Astrocyte (in vitro differentiated cells and primary cell): ENCODE measurements at regions not wholly inside any gene's neighbourhood (a gene's known extent, or its start where the extent isn't known, plus 50 kb on each side); places are given as distances from the start of the nearest gene placed in this dataset.

ENCODE experiments used
- DNase-seq: peaks from one replicate; pipeline ENCODE4 v3.0.0-alpha.2; 2010; ENCODE audit warnings: low read depth
- FAIRE-seq: peaks from 2 replicates; lab custom pipeline; 2011; peaks lifted over from hg19 to GRCh38; lab: Jason Lieb, UNC
- H2AFZ ChIP-seq: 2 replicates; pipeline ENCODE4 v1.6.0; 2012; ENCODE audit warnings: low read depth, low read length, inconsistent platforms
- H3K27ac ChIP-seq: 2 replicates; pipeline ENCODE4 v1.5.1; 2011; ENCODE audit warnings: low read depth, low read length, inconsistent platforms
- H3K27me3 ChIP-seq: 2 replicates; pipeline ENCODE4 v1.6.0; 2011; ENCODE audit warnings: low read length, inconsistent platforms; ENCODE audit not compliant: insufficient read depth
- H3K36me3 ChIP-seq: 2 replicates; pipeline ENCODE4 v1.5.1; 2011; ENCODE audit warnings: low read length, inconsistent platforms; ENCODE audit not compliant: insufficient read depth
- H3K4me1 ChIP-seq: 2 replicates; pipeline ENCODE4 v1.5.1; 2011; ENCODE audit warnings: low read length, inconsistent platforms; ENCODE audit not compliant: insufficient read depth
- H3K4me2 ChIP-seq: 2 replicates; pipeline ENCODE4 v1.6.0; 2012; ENCODE audit warnings: low read length, inconsistent platforms
- H3K4me3 ChIP-seq: 2 replicates; pipeline ENCODE4 v1.5.1; 2011; ENCODE audit warnings: low read depth, mild to moderate bottlenecking, low read length, inconsistent platforms; ENCODE audit not compliant: insufficient read depth
- H3K79me2 ChIP-seq: 2 replicates; pipeline ENCODE4 v1.6.0; 2012; ENCODE audit warnings: mild to moderate bottlenecking, low read length, inconsistent platforms; ENCODE audit not compliant: insufficient read depth
- H3K9ac ChIP-seq: 2 replicates; pipeline ENCODE4 v1.6.0; 2012; ENCODE audit warnings: mild to moderate bottlenecking, low read length, inconsistent platforms
- H3K9me3 ChIP-seq: 2 replicates; pipeline ENCODE4 v1.5.1; 2012; ENCODE audit warnings: low read depth, mild to moderate bottlenecking, low read length, inconsistent platforms; ENCODE audit not compliant: insufficient read depth
- H4K20me1 ChIP-seq: 2 replicates; pipeline ENCODE4 v1.6.0; 2012; ENCODE audit warnings: low read length, inconsistent platforms; ENCODE audit not compliant: insufficient read depth
- H3K27ac Mint-ChIP-seq: one replicate; pipeline ENCODE4 v1.8.0; 2021; ENCODE audit warnings: mild to moderate bottlenecking, mixed read lengths; ENCODE audit not compliant: unreplicated experiment
- H3K27me3 Mint-ChIP-seq: one replicate; pipeline ENCODE4 v1.8.0; 2021; ENCODE audit warnings: low read depth, mixed read lengths; ENCODE audit not compliant: unreplicated experiment
- H3K36me3 Mint-ChIP-seq: one replicate; pipeline ENCODE4 v1.8.0; 2021; ENCODE audit warnings: low read depth, mixed read lengths; ENCODE audit not compliant: unreplicated experiment
- H3K4me1 Mint-ChIP-seq: one replicate; pipeline ENCODE4 v1.8.0; 2021; ENCODE audit warnings: low read depth, mixed read lengths; ENCODE audit not compliant: unreplicated experiment
- H3K4me3 Mint-ChIP-seq: one replicate; pipeline ENCODE4 v1.8.0; 2021; ENCODE audit warnings: mild to moderate bottlenecking, moderate library complexity, mixed read lengths; ENCODE audit not compliant: unreplicated experiment
- H3K9me3 Mint-ChIP-seq: one replicate; pipeline ENCODE4 v1.8.0; 2021; ENCODE audit warnings: mild to moderate bottlenecking, mixed read lengths; ENCODE audit not compliant: unreplicated experiment
- EZH2 ChIP-seq: IDR thresholded peaks from 2 replicates; pipeline ENCODE4 v1.6.1; 2012; ENCODE audit warnings: mild to moderate bottlenecking, low read length, inconsistent platforms; ENCODE audit not compliant: insufficient read depth
- TF ChIP-seq, protein P1 (sequence below): IDR thresholded peaks from 2 replicates; pipeline ENCODE4 v1.5.1; 2011; ENCODE audit warnings: low read depth, mild to moderate bottlenecking, inconsistent platforms, low read length, moderate library complexity; ENCODE audit not compliant: insufficient read depth

DNA sequence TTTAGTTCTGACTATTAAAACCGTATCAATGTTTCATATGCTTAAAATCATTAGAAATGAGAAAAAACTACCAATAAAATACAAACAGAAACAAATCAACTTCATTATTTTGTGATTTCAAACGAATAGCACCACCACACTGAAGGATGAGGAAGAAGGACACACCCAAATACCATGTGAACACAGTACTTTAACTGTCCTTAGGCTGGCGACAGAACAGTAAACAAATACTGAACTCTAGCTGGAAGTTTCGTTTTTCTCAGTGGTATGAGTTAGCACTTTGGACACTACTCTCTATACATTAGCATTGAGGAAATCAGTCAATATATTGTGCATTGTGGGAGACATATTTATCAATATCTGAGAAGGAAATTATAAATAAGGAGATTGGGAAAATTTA, 202.4 kb upstream of the AGAP1 start:
- Histone ChIP-seq H3K4me2 (no peak overlapping the region), H2AFZ (no peak overlapping the region), H3K27me3 (peaks cover 32% of the 10 kb centered on the region), H4K20me1 (no peaks in the 10 kb centered on the region), H3K27ac (no peak overlapping the region), H3K9me3 (no peaks in the 10 kb centered on the region), H3K36me3 (no peaks in the 10 kb centered on the region), H3K79me2 (no peaks in the 10 kb centered on the region), H3K4me1 (no peaks in the 10 kb centered on the region), H3K9ac (no peak overlapping the region), H3K4me3 (no peak overlapping the region)
- no peaks in the 10 kb centered on the region for H3K9me3 Mint-ChIP-seq
- H3K36me3 Mint-ChIP-seq: no peaks in the 10 kb centered on the region
- TF ChIP-seq, protein P1, sequence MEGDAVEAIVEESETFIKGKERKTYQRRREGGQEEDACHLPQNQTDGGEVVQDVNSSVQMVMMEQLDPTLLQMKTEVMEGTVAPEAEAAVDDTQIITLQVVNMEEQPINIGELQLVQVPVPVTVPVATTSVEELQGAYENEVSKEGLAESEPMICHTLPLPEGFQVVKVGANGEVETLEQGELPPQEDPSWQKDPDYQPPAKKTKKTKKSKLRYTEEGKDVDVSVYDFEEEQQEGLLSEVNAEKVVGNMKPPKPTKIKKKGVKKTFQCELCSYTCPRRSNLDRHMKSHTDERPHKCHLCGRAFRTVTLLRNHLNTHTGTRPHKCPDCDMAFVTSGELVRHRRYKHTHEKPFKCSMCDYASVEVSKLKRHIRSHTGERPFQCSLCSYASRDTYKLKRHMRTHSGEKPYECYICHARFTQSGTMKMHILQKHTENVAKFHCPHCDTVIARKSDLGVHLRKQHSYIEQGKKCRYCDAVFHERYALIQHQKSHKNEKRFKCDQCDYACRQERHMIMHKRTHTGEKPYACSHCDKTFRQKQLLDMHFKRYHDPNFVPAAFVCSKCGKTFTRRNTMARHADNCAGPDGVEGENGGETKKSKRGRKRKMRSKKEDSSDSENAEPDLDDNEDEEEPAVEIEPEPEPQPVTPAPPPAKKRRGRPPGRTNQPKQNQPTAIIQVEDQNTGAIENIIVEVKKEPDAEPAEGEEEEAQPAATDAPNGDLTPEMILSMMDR: no peak
- TF ChIP-seq EZH2: no peak
- H3K4me1 Mint-ChIP-seq: no peaks in the 10 kb centered on the region
- H3K4me3 Mint-ChIP-seq: no peak overlapping the region
- peaks cover 15% of the 10 kb centered on the region for H3K27me3 Mint-ChIP-seq
- no peak for FAIRE-seq
- no peak for DNase-seq
- H3K27ac Mint-ChIP-seq: no peak overlapping the region

DNA sequence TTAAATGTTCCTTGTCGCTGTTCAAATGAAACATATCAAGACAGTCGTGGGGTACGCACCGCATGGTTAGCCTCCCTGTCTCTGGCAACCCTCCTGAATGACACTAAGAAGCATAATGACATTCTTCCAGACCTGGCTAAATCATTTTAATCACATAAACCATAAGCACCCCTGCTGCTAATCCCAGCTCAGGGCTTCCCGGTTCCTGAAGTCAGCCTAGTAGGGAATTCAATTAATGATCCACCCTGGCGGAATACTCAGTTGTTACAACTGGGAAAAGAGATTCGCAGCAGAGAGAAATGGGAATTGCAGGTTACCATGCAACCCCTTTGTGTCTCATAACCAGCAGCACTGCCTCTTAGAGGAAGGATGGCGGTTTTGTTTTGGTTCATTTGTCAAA, 200.8 kb upstream of the AGAP1 start:
- Mint-ChIP-seq H3K27ac (no peak overlapping the region), H3K4me3 (no peak overlapping the region), H3K36me3 (peaks cover 2% of the 10 kb centered on the region), H3K4me1 (no peaks in the 10 kb centered on the region), H3K9me3 (peaks cover 6% of the 10 kb centered on the region), H3K27me3 (peaks cover 12% of the 10 kb centered on the region)
- DNase-seq (no peak), FAIRE-seq (no peak)
- Histone ChIP-seq H3K9ac (no peak overlapping the region), H3K79me2 (no peaks in the 10 kb centered on the region), H3K4me2 (no peak overlapping the region), H3K27ac (no peak overlapping the region), H2AFZ (no peak overlapping the region), H3K27me3 (peaks cover 31% of the 10 kb centered on the region), H4K20me1 (no peaks in the 10 kb centered on the region), H3K36me3 (no peaks in the 10 kb centered on the region), H3K4me1 (no peaks in the 10 kb centered on the region), H3K4me3 (no peak overlapping the region), H3K9me3 (no peaks in the 10 kb centered on the region)
- no peak for TF ChIP-seq EZH2
- TF ChIP-seq, protein P1: no peak

DNA sequence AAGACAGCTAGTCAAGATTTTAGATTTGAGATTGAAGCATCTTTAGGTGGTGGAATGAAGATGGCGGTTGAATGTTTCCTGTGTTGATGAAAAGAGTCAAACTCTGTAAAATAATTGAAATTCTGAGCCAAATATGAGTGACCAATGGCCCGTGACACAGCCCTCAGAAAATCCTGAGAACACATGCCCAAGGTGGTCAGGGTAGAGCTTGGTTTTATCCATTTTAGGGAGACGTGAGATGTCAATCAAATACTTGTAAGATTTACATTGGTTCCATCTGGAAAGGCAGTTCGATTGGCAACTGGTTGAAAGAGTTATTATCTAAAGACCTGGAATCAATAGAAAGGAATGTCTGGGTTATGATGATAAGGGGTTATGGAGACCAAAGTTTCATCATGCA, 198.0 kb upstream of the AGAP1 start:
- FAIRE-seq: no peak
- peaks cover 19% of the 10 kb centered on the region for H3K27me3 Mint-ChIP-seq

More for the DNA sequence above, 198.0 kb upstream of the AGAP1 start:
- TF ChIP-seq EZH2: no peak
- TF ChIP-seq, protein P1: no peak
- Histone ChIP-seq H3K4me2 (no peak overlapping the region), H2AFZ (no peak overlapping the region), H3K9me3 (no peaks in the 10 kb centered on the region), H3K9ac (no peak overlapping the region), H3K79me2 (no peaks in the 10 kb centered on the region), H3K27me3 (peaks cover 30% of the 10 kb centered on the region), H4K20me1 (no peaks in the 10 kb centered on the region), H3K4me3 (no peak overlapping the region), H3K4me1 (no peaks in the 10 kb centered on the region), H3K27ac (no peak overlapping the region), H3K36me3 (no peaks in the 10 kb centered on the region)
- Mint-ChIP-seq H3K36me3 (peaks cover 2% of the 10 kb centered on the region), H3K4me3 (no peak overlapping the region), H3K27ac (no peak overlapping the region), H3K4me1 (no peaks in the 10 kb centered on the region), H3K9me3 (peaks cover 6% of the 10 kb centered on the region)
- no peak for DNase-seq
